Caco-2 (cell line): ENCODE measurements at regions not wholly inside any gene's neighbourhood (a gene's known extent, or its start where the extent isn't known, plus 50 kb on each side); places are given as distances from the start of the nearest gene placed in this dataset.

Experiments used
- BruUV-seq: library from RNA; stranded (reverse); fragments of 400-500 nt; replicated peaks from 2 replicates; lab custom pipeline; 2021; lab: Mats Ljungman, UMichigan
- CTCF ChIA-PET: fragments of 300-600 bp; sonication (Branson Sonifier 250); formaldehyde crosslinking; loops from one replicate; lab custom pipeline; 2022; ENCODE audit warnings: antibody characterized with exemption; lab: Charles Lee
- POLR2A ChIA-PET: fragments of 300-600 bp; sonication (Branson Sonifier 250); formaldehyde crosslinking; loops from one replicate; lab custom pipeline; 2022; ENCODE audit warnings: antibody characterized with exemption; lab: Charles Lee
- DNase-seq, 2 experiments: peaks; one replicate each; pipeline versions ENCODE4 v3.0.0 to v3.0.0-alpha.2; 2020 to 2022
- H3K27me3 ChIP-seq: replicated peaks from 2 replicates; pipeline ENCODE4 v1.6.0; 2011; ENCODE audit warnings: low read length; ENCODE audit not compliant: control insufficient read depth, insufficient read depth
- H3K36me3 ChIP-seq: 2 replicates; pipeline ENCODE4 v1.5.1; 2011; ENCODE audit warnings: low read length; ENCODE audit not compliant: control insufficient read depth, insufficient read depth
- H3K4me1 ChIP-seq: fragments of 250-450 bp; sonication (Bioruptor Pico); 2 replicates; pipeline ENCODE4 v1.5.1; 2020; ENCODE audit warnings: mild to moderate bottlenecking
- H3K4me3 ChIP-seq: 2 replicates; pipeline ENCODE4 v1.5.1; 2011; ENCODE audit warnings: low read depth, mild to moderate bottlenecking, control low read depth, low read length
- H3K9me3 ChIP-seq: fragments of 250-450 bp; sonication (Bioruptor Pico); 2 replicates; pipeline ENCODE4 v1.5.1; 2020; ENCODE audit warnings: mild to moderate bottlenecking, moderate library complexity
- H3K27ac Mint-ChIP-seq: one replicate; pipeline ENCODE4 v1.8.0; 2022; ENCODE audit warnings: mixed read lengths; ENCODE audit not compliant: unreplicated experiment
- H3K27me3 Mint-ChIP-seq: one replicate; pipeline ENCODE4 v1.8.0; 2022; ENCODE audit warnings: mixed read lengths; ENCODE audit not compliant: insufficient read depth, unreplicated experiment
- H3K36me3 Mint-ChIP-seq: one replicate; pipeline ENCODE4 v1.8.0; 2022; ENCODE audit warnings: mild to moderate bottlenecking, mixed read lengths; ENCODE audit not compliant: insufficient read depth, unreplicated experiment
- H3K4me1 Mint-ChIP-seq: one replicate; pipeline ENCODE4 v1.8.0; 2022; ENCODE audit warnings: low read depth, mixed read lengths; ENCODE audit not compliant: unreplicated experiment
- H3K4me3 Mint-ChIP-seq: one replicate; pipeline ENCODE4 v1.8.0; 2022; ENCODE audit warnings: mild to moderate bottlenecking, moderate library complexity, mixed read lengths; ENCODE audit not compliant: unreplicated experiment
- H3K9me3 Mint-ChIP-seq: one replicate; pipeline ENCODE4 v1.8.0; 2022; ENCODE audit warnings: mixed read lengths; ENCODE audit not compliant: unreplicated experiment
- CTCF ChIP-seq, 2 experiments: fragments of 200-600 bp in 1 of 2; IDR thresholded peaks; 1 replicate in 1 of 2; 2 replicates in 1 of 2; pipeline versions ENCODE4 v1.5.1 to v1.8.0; 2011 to 2022; ENCODE audit warnings: antibody characterized with exemption in 1 of 2, control low read depth in 1 of 2, inconsistent platforms in 1 of 2, low read depth in 1 of 2, low read length in 1 of 2, mild to moderate bottlenecking in 1 of 2, moderate library complexity in 1 of 2; ENCODE audit not compliant: insufficient read depth in 1 of 2, severe bottlenecking in 1 of 2, unreplicated experiment in 1 of 2
- intact Hi-C: fragments of 100-400 bp; cut with micrococcal nuclease; formaldehyde crosslinking; loops from one replicate; pipeline ENCODE4 v1.10.0; 2022; ENCODE audit not compliant: unreplicated experiment

- H3K9me3 ChIP-seq: no peaks in the 10 kb centered on the region
- no peaks in the 10 kb centered on the region for H3K4me1 ChIP-seq
- no peaks in the 10 kb centered on the region for H3K4me1 Mint-ChIP-seq
- no peaks in the 10 kb centered on the region for H3K36me3 ChIP-seq
- CTCF ChIA-PET: no interaction called here
- intact Hi-C loops: no loop called here
- H3K36me3 Mint-ChIP-seq: no peaks in the 10 kb centered on the region
- H3K4me3 Mint-ChIP-seq: no peak overlapping the region
- no peak overlapping the region for H3K4me3 ChIP-seq
- no peak for DNase-seq
- no peak overlapping the region for H3K27ac Mint-ChIP-seq
- no peak for TF ChIP-seq CTCF (IDR thresholded peaks at IDR 0.05; ENCODE audit: insufficient read depth in 1 of 2, low read depth in 1 of 2, low read length in 1 of 2, severe bottlenecking in 1 of 2, unreplicated experiment in 1 of 2)
- no peaks in the 10 kb centered on the region for H3K9me3 Mint-ChIP-seq
- POLR2A ChIA-PET: no interaction called here
- H3K27me3 Mint-ChIP-seq: no peaks in the 10 kb centered on the region
- no peaks in the 10 kb centered on the region for H3K27me3 ChIP-seq
- BruUV-seq: no TSS peak
These were observed 86.2 kb upstream of the COL5A2 start for GRCh38 chr2:189265696-189266320.

GRCh38 chr2:189267491-189267890 lies 87.9 kb upstream of the COL5A2 start:
- H3K9me3 Mint-ChIP-seq: no peaks in the 10 kb centered on the region
- H3K36me3 Mint-ChIP-seq: no peaks in the 10 kb centered on the region
- no peaks in the 10 kb centered on the region for H3K36me3 ChIP-seq
- ChIA-PET POLR2A (no interaction called here), CTCF (no interaction called here)
- intact Hi-C loops: no loop called here
- H3K4me3 ChIP-seq: no peak overlapping the region
- no peak for TF ChIP-seq CTCF (IDR thresholded peaks at IDR 0.05; ENCODE audit: insufficient read depth in 1 of 2, low read depth in 1 of 2, low read length in 1 of 2, severe bottlenecking in 1 of 2, unreplicated experiment in 1 of 2)
- H3K27me3 ChIP-seq: no peaks in the 10 kb centered on the region
- no peaks in the 10 kb centered on the region for H3K9me3 ChIP-seq
- H3K27ac Mint-ChIP-seq: no peak overlapping the region
- BruUV-seq: no TSS peak
- H3K27me3 Mint-ChIP-seq: no peaks in the 10 kb centered on the region
- DNase-seq: no peak
- H3K4me3 Mint-ChIP-seq: no peak overlapping the region
- no peaks in the 10 kb centered on the region for H3K4me1 Mint-ChIP-seq
- H3K4me1 ChIP-seq: no peaks in the 10 kb centered on the region

GRCh38 chr2:189267925-189268579 lies 88.5 kb upstream of the COL5A2 start:
- no peak for DNase-seq
- H3K4me3 ChIP-seq: no peak overlapping the region
- no peaks in the 10 kb centered on the region for H3K9me3 Mint-ChIP-seq
- H3K36me3 ChIP-seq: no peaks in the 10 kb centered on the region
- no peaks in the 10 kb centered on the region for H3K9me3 ChIP-seq
- H3K27ac Mint-ChIP-seq: no peak overlapping the region
- intact Hi-C loops: no loop called here
- no peaks in the 10 kb centered on the region for H3K27me3 Mint-ChIP-seq
- TF ChIP-seq CTCF (IDR thresholded peaks at IDR 0.05; ENCODE audit: insufficient read depth in 1 of 2, low read depth in 1 of 2, low read length in 1 of 2, severe bottlenecking in 1 of 2, unreplicated experiment in 1 of 2): no peak
- no peaks in the 10 kb centered on the region for H3K4me1 ChIP-seq
- H3K4me1 Mint-ChIP-seq: no peaks in the 10 kb centered on the region
- H3K36me3 Mint-ChIP-seq: no peaks in the 10 kb centered on the region
- H3K4me3 Mint-ChIP-seq: no peak overlapping the region
- BruUV-seq: no TSS peak
- POLR2A ChIA-PET: no interaction called here
- H3K27me3 ChIP-seq: no peaks in the 10 kb centered on the region
- CTCF ChIA-PET: no interaction called here
